DND-41 (cell line): ENCODE measurements at regions not wholly inside any gene's neighbourhood (a gene's known extent, or its start where the extent isn't known, plus 50 kb on each side); places are given as distances from the start of the nearest gene placed in this dataset.

Experiments
- EZH2 ChIP-seq: IDR thresholded peaks from 3 replicates; pipeline ENCODE4 v1.6.1; 2012; ENCODE audit warnings: borderline replicate concordance, low read depth, mild to moderate bottlenecking, moderate library complexity, low read length, inconsistent platforms; ENCODE audit not compliant: severe bottlenecking
- TF ChIP-seq, protein P1 (sequence below): IDR thresholded peaks from 2 replicates; pipeline ENCODE4 v1.5.1; 2012; ENCODE audit warnings: borderline replicate concordance, low read length, moderate library complexity, mild to moderate bottlenecking; ENCODE audit not compliant: poor library complexity, severe bottlenecking; ENCODE audit errors: extremely low read depth

DNA sequence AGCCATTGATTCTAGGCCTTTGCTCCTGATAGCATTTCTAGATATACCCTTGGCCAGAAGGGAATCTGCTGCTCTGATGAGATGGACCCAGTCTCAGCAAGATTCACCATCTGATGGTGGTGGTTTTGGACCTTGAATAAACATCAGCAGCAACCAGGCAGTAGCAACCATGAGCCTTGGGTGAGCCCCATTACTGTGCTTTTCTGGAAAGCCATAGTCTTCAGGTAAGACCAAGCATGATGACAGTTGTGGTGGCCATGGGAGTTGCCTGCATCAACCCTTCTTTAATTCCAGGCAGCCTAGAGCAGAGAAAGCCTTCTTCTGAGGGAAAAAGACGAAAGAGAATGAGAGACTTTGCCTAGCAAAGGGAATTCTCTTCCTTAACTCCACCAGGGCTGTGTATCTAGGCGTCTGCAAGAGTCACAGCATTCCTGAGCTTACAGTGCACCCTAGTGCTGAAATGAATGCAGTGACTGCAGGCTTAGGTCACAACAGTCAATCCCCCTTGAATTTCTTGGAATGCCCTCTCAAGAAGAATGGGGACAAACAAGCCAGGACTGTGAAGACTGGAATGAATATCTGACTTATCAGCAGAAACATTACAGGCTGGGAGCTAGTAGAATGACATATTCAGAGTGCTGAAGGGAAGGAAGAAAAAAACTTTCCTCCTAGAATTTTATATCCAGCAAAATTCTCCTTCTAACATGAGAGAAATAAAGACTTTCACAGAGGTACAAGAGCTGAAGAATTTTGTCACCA is 942.4 kb upstream of the PCDH20 start:
- TF ChIP-seq, protein P1, sequence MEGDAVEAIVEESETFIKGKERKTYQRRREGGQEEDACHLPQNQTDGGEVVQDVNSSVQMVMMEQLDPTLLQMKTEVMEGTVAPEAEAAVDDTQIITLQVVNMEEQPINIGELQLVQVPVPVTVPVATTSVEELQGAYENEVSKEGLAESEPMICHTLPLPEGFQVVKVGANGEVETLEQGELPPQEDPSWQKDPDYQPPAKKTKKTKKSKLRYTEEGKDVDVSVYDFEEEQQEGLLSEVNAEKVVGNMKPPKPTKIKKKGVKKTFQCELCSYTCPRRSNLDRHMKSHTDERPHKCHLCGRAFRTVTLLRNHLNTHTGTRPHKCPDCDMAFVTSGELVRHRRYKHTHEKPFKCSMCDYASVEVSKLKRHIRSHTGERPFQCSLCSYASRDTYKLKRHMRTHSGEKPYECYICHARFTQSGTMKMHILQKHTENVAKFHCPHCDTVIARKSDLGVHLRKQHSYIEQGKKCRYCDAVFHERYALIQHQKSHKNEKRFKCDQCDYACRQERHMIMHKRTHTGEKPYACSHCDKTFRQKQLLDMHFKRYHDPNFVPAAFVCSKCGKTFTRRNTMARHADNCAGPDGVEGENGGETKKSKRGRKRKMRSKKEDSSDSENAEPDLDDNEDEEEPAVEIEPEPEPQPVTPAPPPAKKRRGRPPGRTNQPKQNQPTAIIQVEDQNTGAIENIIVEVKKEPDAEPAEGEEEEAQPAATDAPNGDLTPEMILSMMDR: peak; percentile 61
- TF ChIP-seq EZH2: no peak
